Thymus (tissue), 11 donors: ENCODE measurements at regions not wholly inside any gene's neighbourhood (a gene's known extent, or its start where the extent isn't known, plus 50 kb on each side); places are given as distances from the start of the nearest gene placed in this dataset.

Experiments used
- DNase-seq, 9 donors: peaks; one replicate each; pipeline ENCODE4 v3.0.0-alpha.2; 2013; ENCODE audit warnings: low spot score in 9 of 9, low read depth in 6 of 9, missing footprints in 1 of 9
- H3K27ac ChIP-seq, 2 donors: one replicate each; pipeline ENCODE4 v1.5.1; 2013; ENCODE audit warnings: control low read depth in 1 of 2, low read depth in 1 of 2, low read length in 1 of 2, mild to moderate bottlenecking in 1 of 2, moderate library complexity in 1 of 2
- H3K27me3 ChIP-seq, 2 donors: one replicate each; pipeline ENCODE4 v1.5.1; 2013; ENCODE audit warnings: low read length in 1 of 2; ENCODE audit not compliant: control insufficient read depth in 2 of 2, insufficient read depth in 1 of 2
- H3K36me3 ChIP-seq, 2 donors: one replicate each; pipeline ENCODE4 v1.5.1; 2013; ENCODE audit warnings: low read length in 1 of 2, mild to moderate bottlenecking in 1 of 2, moderate library complexity in 1 of 2; ENCODE audit not compliant: control insufficient read depth in 2 of 2, insufficient read depth in 2 of 2
- H3K4me1 ChIP-seq, 2 donors: one replicate each; pipeline ENCODE4 v1.5.1; 2013; ENCODE audit warnings: low read length in 2 of 2; ENCODE audit not compliant: control insufficient read depth in 2 of 2, insufficient read depth in 2 of 2
- H3K4me3 ChIP-seq, 2 donors: one replicate each; pipeline ENCODE4 v1.5.1; 2013; ENCODE audit warnings: low read length in 2 of 2, control low read depth in 1 of 2, mild to moderate bottlenecking in 1 of 2
- H3K9me3 ChIP-seq, 2 donors: one replicate each; pipeline ENCODE4 v1.5.1; 2013; ENCODE audit warnings: low read length in 1 of 2, mild to moderate bottlenecking in 1 of 2; ENCODE audit not compliant: control insufficient read depth in 2 of 2, insufficient read depth in 1 of 2
- WGBS: extraction: QIAGEN DNeasy Blood & Tissue Kit; methylation state at CpG from one replicate; pipeline ENCODE4 v1.1.7; 2013; 5-methylcytosine and 5-hydroxymethylcytosine counted together
- donor health status: healthy.

GRCh38 chr4:148828291-148828690 lies 386.1 kb upstream of the NR3C2 start:
- no peaks in the 10 kb centered on the region for H3K27me3 ChIP-seq
- H3K4me3 ChIP-seq = no peak overlapping the region
- DNase-seq = no peak
- H3K36me3 ChIP-seq = no peaks in the 10 kb centered on the region
- H3K9me3 ChIP-seq = peaks cover 0 to 5% of the 10 kb centered on the region in 2 donors
- no peaks in the 10 kb centered on the region for H3K4me1 ChIP-seq
- 64% methylated on average over 3 of the region's 3 CpGs for WGBS
- no peak overlapping the region for H3K27ac ChIP-seq

GRCh38 chr4:148827781-148828180 lies 385.6 kb upstream of the NR3C2 start:
- no peaks in the 10 kb centered on the region for H3K27me3 ChIP-seq
- DNase-seq = no peak
- H3K27ac ChIP-seq = no peak overlapping the region
- no peaks in the 10 kb centered on the region for H3K36me3 ChIP-seq
- H3K9me3 ChIP-seq = peaks cover 0 to 5% of the 10 kb centered on the region in 2 donors
- no peak overlapping the region for H3K4me3 ChIP-seq
- no peaks in the 10 kb centered on the region for H3K4me1 ChIP-seq
- WGBS = 91% methylated on average over 2 of the region's 2 CpGs

GRCh38 chr4:148823419-148823769 lies 381.2 kb upstream of the NR3C2 start:
- H3K4me3 ChIP-seq = no peak overlapping the region
- H3K27me3 ChIP-seq = no peaks in the 10 kb centered on the region
- 95% methylated on average over 2 of the region's 2 CpGs for WGBS
- H3K36me3 ChIP-seq = no peaks in the 10 kb centered on the region
- H3K4me1 ChIP-seq = no peaks in the 10 kb centered on the region
- H3K9me3 ChIP-seq = no peaks in the 10 kb centered on the region
- no peak for DNase-seq
- no peak overlapping the region for H3K27ac ChIP-seq

GRCh38 chr4:148822572-148823418 lies 380.6 kb upstream of the NR3C2 start:
- Histone ChIP-seq H3K27me3 (no peaks in the 10 kb centered on the region), H3K9me3 (no peaks in the 10 kb centered on the region), H3K36me3 (no peaks in the 10 kb centered on the region), H3K27ac (no peak overlapping the region), H3K4me3 (no peak overlapping the region), H3K4me1 (no peaks in the 10 kb centered on the region)
- no peak for DNase-seq
- WGBS = 91% methylated on average over 5 of the region's 5 CpGs

GRCh38 chr4:148814030-148814429 lies 371.8 kb upstream of the NR3C2 start:
- Histone ChIP-seq H3K4me1 (no peaks in the 10 kb centered on the region), H3K27ac (no peak overlapping the region), H3K4me3 (no peak overlapping the region), H3K36me3 (no peaks in the 10 kb centered on the region), H3K9me3 (no peaks in the 10 kb centered on the region), H3K27me3 (no peaks in the 10 kb centered on the region)
- DNase-seq = no peak
- WGBS = 95% methylated on average over 1 of the region's 1 CpG

GRCh38 chr4:148813289-148813688 lies 371.1 kb upstream of the NR3C2 start:
- Histone ChIP-seq H3K36me3 (no peaks in the 10 kb centered on the region), H3K27ac (no peak overlapping the region), H3K4me1 (no peaks in the 10 kb centered on the region), H3K27me3 (no peaks in the 10 kb centered on the region), H3K9me3 (no peaks in the 10 kb centered on the region), H3K4me3 (no peak overlapping the region)
- no peak for DNase-seq

- H3K4me3 ChIP-seq = no peak overlapping the region
- no peaks in the 10 kb centered on the region for H3K36me3 ChIP-seq
- 71% methylated on average over 3 of the region's 3 CpGs for WGBS
- no peaks in the 10 kb centered on the region for H3K27me3 ChIP-seq
- peaks cover 0 to under 1% of the 10 kb centered on the region in 2 donors for H3K9me3 ChIP-seq
- H3K4me1 ChIP-seq = no peaks in the 10 kb centered on the region
- no peak for DNase-seq
- H3K27ac ChIP-seq = no peak overlapping the region
These were observed 369.9 kb upstream of the NR3C2 start for GRCh38 chr4:148812101-148812500.

GRCh38 chr4:148810461-148810860 lies 368.2 kb upstream of the NR3C2 start:
- 91% methylated on average over 2 of the region's 2 CpGs for WGBS
- Histone ChIP-seq H3K4me1 (no peaks in the 10 kb centered on the region), H3K27ac (no peak overlapping the region), H3K4me3 (no peak overlapping the region), H3K36me3 (no peaks in the 10 kb centered on the region), H3K9me3 (peaks cover 0 to 3% of the 10 kb centered on the region in 2 donors), H3K27me3 (no peaks in the 10 kb centered on the region)
- DNase-seq = no peak

GRCh38 chr4:148808416-148808815 lies 366.2 kb upstream of the NR3C2 start:
- WGBS = 80% methylated on average over 1 of the region's 1 CpG
- no peaks in the 10 kb centered on the region for H3K36me3 ChIP-seq
- H3K4me1 ChIP-seq = no peaks in the 10 kb centered on the region
- H3K27me3 ChIP-seq = no peaks in the 10 kb centered on the region
- H3K27ac ChIP-seq = no peak overlapping the region
- H3K9me3 ChIP-seq = peaks cover 0 to 3% of the 10 kb centered on the region in 2 donors
- no peak overlapping the region for H3K4me3 ChIP-seq
- DNase-seq = no peak
